PFSK-1 (cell line): ENCODE measurements at regions not wholly inside any gene's neighbourhood (a gene's known extent, or its start where the extent isn't known, plus 50 kb on each side); places are given as distances from the start of the nearest gene placed in this dataset.

Experiments used
- FOXP2 ChIP-seq: optimal IDR thresholded peaks from 2 replicates; pipeline ENCODE3; 2011; ENCODE audit warnings: borderline replicate concordance, control low read depth, inconsistent platforms; ENCODE audit not compliant: insufficient read depth; ENCODE audit errors: extremely low read length, extremely low read depth
- POLR2AphosphoS5 ChIP-seq: IDR thresholded peaks from 2 replicates; pipeline ENCODE4 v1.6.1; 2012; ENCODE audit warnings: low read depth, mild to moderate bottlenecking, control low read depth, low read length, moderate library complexity
- TAF1 ChIP-seq: IDR thresholded peaks from 2 replicates; pipeline ENCODE4 v1.6.1; 2012; ENCODE audit warnings: low read length, control low read depth, borderline replicate concordance; ENCODE audit not compliant: insufficient read depth
- TF ChIP-seq, protein P1 (sequence below), 2 experiments: IDR thresholded peaks; 2 replicates each; pipeline versions ENCODE4 v1.6.1 to v1.8.0; 2011 to 2012; ENCODE audit warnings: low read depth in 2 of 2, low read length in 2 of 2, control low read depth in 1 of 2, inconsistent platforms in 1 of 2, mild to moderate bottlenecking in 1 of 2, moderate library complexity in 1 of 2; ENCODE audit not compliant: insufficient read depth in 1 of 2

DNA sequence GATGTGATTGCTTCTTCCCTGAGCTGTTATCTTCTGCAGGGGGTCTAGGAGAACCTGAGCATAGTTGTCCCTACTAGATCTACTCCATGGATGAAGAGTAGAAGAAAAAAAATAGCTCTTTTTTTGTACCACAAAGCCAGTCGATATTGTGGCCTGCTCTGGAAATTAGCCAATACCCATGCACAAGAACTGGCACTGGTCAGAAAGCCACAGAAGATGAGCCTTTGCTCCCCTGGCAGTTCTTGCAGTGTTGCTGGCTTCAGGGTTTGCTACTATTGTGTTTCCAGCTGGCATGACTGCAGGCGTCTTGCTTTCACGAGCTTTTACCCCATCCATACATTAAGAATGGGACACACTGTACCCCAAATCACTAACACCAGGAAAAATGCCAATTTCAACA, 547.7 kb upstream of the KLF12 start:
- no peak for TF ChIP-seq POLR2AphosphoS5
- TF ChIP-seq FOXP2: no peak
- TF ChIP-seq TAF1: no peak
- TF ChIP-seq, protein P1, sequence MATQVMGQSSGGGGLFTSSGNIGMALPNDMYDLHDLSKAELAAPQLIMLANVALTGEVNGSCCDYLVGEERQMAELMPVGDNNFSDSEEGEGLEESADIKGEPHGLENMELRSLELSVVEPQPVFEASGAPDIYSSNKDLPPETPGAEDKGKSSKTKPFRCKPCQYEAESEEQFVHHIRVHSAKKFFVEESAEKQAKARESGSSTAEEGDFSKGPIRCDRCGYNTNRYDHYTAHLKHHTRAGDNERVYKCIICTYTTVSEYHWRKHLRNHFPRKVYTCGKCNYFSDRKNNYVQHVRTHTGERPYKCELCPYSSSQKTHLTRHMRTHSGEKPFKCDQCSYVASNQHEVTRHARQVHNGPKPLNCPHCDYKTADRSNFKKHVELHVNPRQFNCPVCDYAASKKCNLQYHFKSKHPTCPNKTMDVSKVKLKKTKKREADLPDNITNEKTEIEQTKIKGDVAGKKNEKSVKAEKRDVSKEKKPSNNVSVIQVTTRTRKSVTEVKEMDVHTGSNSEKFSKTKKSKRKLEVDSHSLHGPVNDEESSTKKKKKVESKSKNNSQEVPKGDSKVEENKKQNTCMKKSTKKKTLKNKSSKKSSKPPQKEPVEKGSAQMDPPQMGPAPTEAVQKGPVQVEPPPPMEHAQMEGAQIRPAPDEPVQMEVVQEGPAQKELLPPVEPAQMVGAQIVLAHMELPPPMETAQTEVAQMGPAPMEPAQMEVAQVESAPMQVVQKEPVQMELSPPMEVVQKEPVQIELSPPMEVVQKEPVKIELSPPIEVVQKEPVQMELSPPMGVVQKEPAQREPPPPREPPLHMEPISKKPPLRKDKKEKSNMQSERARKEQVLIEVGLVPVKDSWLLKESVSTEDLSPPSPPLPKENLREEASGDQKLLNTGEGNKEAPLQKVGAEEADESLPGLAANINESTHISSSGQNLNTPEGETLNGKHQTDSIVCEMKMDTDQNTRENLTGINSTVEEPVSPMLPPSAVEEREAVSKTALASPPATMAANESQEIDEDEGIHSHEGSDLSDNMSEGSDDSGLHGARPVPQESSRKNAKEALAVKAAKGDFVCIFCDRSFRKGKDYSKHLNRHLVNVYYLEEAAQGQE (IDR thresholded peaks at IDR 0.05; ENCODE audit: insufficient read depth in 1 of 2, low read depth in 2 of 2, low read length in 2 of 2): no peak
